ENCODE measurements at regions not wholly inside any gene's neighbourhood (a gene's known extent, or its start where the extent isn't known, plus 50 kb on each side); places are given as distances from the start of the nearest gene placed in this dataset.

GRCh38 chr15:87634361-87634760, 622.2 kb downstream of the NTRK3 start:
- no peak for TF ChIP-seq CTCF (conservative IDR thresholded peaks at IDR 0.05; ENCODE audit: low read depth, low read length)
- no peak for TF ChIP-seq EZH2 (IDR thresholded peaks at IDR 0.05; ENCODE audit: borderline replicate concordance, low read depth, low read length, poor library complexity, severe bottlenecking)

Data from A673 (cell line).